ENCODE measurements at regions not wholly inside any gene's neighbourhood (a gene's known extent, or its start where the extent isn't known, plus 50 kb on each side); places are given as distances from the start of the nearest gene placed in this dataset.

DNA sequence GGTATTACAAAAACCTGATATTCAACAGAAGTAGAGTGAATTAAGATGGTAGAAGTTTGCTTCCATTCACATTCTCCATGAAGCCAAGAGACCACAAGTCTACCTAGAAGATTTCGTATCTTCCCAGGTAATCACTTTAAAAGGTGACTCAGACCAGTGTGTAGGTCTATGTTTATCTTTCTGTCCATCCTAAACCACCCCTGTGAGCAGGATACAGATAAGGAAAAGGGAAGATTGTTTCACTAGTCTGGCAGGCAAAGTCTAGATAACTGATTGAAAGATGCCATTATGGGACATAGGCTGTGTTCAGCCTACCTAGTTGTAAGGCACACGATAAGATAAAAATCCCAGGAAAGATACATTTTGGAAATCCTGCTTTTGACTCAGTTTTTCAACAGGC, 244.3 kb upstream of the NWD2 start:
- no peak for DNase-seq

DNA sequence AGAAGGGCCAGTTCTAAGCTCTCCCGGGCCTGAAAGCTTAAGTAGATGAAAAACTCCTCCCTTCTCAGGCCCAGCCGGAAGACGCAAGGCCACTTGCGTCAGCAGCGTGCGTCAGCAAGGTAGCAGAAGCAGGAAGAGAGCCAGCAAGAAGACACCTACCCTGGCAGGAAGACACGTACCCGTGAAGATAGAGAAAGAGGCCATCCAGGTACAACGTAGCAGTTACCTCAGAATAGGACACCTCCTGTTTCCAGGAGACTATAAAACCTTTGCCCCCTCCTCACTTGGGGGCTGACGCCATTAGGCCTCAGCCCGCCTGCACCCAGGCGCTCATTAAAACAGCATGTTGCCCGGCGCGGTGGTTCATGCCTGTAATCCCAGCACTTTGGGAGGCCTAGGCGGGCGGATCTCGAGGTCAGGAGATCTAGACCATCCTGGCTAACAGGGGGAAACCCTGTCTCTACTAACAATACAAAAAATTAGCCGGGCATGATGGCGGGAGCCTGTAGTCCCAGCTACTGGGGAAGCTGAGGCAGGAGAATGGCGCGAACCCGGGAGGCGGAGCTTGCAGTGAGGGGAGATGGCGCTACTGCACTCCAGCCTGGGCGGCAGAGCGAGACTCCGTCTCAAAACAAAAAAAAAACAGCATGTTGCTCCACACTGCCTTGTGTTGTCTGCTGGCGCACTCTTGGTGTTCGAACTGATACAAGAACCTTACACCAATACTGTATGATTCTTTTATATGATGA, 242.7 kb upstream of the NWD2 start:
- DNase-seq: no peak

DNA sequence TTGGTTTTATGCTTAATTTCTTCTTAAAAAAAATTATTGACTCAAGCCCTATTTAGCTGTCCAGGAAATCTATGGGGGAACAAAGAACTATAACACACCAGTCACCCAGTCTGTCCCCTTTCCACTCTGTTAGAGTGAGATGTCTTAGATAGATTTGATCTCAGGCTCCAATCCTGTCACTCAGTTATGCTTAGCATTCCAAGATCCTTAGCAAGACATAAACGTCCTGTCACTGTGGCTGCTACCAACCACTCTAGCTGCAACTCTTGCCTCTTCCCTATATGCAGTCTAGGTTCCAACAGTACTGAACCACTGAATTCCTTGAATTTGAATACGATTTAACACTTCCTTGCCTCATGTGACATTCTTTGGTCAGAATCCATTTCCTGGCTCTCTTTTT, 241.9 kb upstream of the NWD2 start:
- DNase-seq: no peak

DNA sequence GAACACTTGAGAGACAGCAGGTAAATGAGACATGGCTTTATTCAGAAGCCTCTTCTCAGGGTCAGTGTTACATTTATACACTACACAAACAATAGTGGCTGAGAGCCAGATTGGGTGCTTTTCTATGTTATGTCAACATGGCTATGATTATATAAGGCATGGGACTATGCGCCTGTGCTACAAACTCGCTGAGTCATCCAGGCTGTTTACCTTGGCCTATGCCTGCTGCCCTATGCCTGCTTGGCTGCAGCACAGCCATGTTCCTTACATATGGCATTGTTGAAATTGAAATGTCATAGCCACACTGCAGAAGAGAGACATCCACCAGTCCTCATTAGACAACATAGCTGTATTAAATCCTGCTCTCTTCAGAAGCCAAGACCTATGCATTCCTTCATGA, 236.3 kb upstream of the NWD2 start:
- DNase-seq: peak; percentile 1

DNA sequence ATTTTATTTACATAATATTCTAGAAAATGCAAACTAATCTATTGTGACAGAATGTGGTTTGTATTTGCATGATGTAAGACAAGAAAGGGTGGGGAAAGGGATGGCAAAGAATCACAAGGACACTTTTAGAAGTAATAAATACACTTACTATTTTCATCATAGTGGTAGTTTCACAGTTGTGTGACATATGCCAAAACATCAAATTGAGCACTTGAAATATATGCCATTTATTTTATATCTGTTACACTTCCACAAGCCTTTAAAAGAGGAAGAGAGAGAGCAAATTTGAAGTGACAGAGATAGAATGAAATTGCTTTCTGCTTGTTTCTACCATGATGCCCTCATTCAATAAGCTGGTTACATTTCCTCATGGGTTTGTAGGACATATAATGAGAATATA, 230.0 kb upstream of the NWD2 start:
- no peak for DNase-seq

DNA sequence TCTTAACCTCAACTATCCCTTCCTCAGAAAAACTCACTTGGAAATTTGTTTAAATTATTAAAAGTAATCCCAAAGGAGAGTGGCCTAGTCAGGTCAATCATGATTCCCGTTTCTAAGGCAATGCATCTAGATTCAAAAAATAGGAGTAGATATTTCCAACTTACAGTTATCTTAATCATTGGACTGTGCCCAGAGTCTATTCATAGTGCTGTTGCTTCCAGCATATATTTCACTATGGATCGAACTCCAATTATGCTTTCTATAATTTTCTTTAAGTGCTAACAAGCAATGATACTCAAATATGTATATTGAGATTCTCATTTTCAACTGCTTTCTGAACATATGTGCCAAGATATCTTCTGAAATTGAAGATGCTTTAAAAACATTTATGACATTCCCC, 229.2 kb upstream of the NWD2 start:
- DNase-seq: no peak

DNA sequence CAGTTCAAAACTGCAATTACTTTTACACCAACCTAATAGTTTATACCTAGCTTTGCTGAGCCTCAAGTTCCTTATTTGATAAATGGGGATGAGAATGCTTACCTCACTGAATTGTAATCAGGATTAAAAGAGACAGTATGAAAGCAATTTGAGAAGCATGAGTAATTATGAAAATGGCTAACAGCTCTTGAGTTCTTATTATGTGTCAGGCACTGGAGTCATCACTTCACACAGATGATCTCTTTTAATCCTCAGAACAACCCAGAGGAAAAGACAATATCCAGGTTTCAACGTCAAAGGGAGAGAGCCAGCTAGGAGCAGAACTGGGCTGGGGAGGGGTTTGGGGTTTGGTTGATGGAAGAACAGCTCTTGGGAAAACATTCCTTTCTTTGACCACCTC, 221.0 kb upstream of the NWD2 start:
- DNase-seq: no peak

DNA sequence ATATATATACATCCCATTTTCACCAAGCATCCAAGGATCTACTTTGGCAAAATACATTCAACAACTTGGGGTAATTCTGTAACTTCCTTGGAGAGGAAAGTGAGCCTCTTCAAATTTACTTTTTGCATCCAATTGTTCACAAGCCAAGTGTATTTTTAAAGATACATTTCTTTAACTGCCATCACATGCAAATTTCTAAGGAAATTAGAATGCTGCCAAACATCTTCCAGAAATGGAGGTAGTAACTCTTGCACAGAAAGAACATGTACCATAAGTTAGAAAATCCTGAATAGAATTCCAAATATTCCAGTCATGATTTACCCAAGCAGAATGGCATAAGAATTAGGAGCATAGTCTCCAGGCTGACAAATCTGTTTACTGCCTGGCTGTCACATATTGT, 220.5 kb upstream of the NWD2 start:
- no peak for DNase-seq

DNA sequence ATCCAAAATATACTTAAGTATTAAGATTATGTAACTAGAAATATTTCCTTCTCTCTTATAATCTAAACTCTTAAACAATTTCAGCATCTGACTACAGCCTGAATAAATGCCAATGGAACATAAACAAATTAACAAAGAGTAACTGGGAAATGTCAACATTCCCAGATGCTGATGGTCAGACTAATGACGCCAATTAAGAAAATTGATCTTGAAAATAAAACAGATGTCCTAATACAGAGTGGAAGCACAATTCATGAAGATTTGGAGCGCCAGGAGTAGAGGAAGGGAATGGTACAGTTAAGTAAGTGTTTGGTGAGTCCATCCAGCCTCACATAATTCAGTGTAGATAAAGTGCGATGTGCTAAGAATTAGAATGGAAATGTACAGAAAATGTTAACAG, 203.7 kb upstream of the NWD2 start:
- no peak for DNase-seq

DNA sequence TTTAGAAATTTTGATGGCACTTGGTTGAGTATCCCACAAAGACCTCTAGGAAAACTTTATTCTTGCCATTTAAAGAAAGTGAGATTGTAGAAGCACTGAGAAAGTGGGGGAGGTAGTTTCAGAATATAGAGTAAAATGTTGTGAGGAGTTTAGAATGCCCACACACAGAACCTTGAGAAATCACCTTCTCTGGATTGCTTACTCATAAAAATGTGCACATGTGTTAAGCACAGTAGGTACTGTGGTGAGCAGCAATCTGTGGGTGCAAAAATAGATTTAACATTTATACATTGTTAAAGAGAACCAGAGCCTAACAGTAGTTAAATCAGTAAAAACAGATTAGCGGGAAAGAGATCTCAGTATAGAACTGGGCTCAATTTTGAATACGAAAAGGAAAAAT, 201.2 kb upstream of the NWD2 start:
- no peak for DNase-seq

DNA sequence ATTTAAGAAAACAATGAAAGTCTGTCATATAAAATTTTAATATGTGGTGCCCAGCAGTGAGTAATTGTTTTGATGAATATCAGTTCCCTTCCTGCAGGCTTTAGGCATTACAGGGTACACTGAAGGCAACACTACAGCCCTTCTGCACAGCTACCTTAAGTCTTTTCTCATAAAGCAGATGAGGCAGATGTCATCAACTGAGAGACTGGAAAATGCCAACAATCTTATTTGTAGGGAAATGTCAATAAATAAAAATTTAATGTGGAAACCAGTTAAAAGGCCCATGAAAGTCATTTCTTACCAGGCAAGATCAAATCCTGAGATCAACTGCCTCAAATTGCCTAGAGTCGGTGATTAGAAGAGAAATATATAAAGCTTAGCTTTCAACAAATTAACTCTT, 193.4 kb upstream of the NWD2 start:
- DNase-seq: no peak

DNA sequence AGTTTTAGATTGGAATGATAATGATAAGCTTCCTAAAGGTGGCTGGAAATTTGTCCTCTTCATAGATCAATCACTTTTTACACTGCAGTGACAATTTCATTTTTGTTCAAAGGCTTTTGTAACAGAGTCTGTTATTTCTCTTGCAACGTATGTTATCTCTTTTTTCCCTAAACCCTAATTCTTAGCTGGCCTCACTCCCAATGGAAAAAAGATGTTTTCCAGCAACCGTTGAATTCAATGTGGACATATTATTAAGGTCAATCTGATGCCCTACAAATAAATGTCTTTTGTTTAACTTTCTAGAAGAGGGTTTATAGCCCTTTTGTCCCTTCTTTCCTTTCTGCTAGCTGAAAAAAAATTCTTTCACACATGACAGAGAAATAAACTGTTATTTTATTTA, 192.7 kb upstream of the NWD2 start:
- no peak for DNase-seq

DNA sequence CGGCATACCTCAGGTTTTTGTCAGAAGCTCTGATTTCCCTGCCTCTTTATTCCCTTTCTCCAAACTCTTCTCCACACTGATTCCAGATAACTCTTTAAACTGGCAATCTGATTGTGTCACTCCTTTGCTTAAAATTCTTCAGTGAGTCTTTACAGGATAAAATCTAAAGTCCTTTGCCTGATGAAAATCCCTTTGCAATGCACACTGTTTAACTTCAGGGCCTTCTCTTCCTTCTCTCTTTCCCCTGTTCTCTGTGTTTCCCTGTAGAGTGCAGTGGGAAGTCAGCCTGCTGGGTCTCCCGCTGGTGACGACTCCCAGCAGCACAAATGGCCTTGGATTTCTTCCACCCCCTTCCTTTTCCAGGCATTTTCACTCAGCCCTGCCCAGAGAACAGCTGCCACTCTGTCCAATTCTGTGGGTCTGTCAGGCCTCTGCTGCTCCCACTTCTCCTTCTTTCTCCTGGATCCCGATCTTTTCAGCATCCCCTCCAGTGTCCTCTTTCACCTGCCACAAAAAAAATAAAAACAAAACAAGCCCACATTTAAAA, 189.9 kb upstream of the NWD2 start:
- DNase-seq: peak; percentile 26

DNA sequence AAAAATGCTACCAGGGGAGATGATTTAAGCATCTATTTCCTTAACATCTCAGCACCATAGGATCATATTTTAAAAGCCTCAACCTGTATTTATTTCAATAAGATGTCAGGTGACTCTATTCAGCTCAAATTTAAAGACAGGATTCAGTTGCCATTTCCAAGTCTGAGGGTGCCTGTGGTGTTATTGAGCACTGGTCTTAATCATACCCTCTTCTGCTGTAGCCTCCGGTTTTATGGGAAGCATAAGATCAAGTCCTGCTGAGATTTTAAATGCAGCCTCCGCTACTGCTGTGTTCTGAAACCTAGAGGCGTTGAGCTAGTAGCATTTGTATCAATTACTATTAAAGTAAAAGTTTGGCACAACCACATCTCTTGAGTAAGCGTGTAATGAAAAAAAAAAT, 185.7 kb upstream of the NWD2 start:
- no peak for DNase-seq

DNA sequence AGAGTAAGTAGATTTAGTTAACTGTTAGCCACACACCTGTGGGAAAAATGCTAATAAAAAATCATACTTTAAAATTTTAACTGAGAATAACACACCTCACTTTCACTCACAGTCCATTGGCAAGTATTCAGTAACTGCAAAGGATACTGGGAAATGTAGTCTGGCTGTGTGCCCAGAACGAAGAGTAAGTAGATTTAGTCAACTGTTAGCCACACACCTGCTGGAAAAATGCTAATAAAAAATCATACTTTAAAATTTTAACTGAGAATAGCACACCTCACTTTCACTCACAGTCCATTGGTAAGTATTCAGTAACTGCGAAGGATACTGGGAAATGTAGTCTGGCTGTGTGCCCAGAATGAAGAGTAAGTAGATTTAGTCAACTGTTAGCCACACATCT, 178.4 kb upstream of the NWD2 start:
- DNase-seq: no peak

DNA sequence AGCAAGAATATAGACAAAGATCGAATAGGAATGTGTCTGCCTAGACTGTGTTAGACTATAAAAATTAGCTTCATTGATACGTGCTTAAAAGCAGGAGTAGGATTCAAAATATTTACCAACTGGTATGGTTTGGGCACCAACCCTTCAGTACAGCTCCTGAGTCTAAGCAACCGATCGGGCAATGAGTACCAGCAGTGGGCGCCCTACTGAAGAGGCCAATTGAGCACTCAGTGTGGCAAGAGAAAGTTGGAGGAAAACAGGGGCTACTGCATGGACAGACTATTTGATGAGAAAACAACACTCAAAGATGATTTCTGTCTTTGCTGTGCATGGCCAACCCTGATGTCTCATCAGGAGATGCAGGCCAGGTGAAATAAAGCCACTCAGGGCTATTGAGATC, 176.0 kb upstream of the NWD2 start:
- no peak for DNase-seq

DNA sequence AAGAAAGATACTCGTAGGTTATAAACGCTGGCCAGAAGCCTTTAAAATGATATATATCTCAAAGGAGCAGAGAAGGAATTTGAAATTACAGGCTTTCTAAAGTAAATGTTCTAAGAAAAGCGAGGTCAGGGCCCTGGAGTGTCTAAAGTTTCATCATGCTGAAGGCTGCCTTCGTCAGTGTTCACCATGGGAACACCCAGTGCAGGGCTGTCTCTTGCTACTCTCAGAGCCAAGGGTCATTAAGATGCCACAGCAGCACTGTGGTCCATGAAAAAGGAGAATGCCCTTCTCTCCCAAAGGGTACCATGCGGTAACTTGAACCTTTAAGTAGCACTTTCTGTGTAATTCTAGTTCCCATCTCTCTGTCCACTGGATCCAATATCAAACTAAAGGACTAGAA, 174.5 kb upstream of the NWD2 start:
- DNase-seq: no peak

DNA sequence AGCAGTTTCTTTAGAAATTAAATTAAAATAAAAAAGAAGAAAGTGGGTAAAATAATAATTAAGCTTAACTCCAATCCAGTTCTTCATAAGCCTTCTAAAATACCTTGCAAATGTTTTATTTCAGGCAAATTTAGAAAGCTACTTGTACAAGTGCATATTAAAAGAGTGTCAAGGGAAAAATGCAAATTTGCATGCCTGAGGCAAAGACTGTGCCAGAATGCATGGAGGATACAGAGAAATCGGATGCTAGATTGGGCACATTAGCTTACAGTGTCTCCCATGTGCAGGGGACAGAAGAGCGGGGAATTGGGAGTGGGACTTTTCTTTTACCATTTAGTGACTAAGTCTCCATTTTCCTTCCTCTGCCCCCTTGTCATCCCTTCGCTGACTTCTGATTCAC, 173.0 kb upstream of the NWD2 start:
- DNase-seq: no peak

DNA sequence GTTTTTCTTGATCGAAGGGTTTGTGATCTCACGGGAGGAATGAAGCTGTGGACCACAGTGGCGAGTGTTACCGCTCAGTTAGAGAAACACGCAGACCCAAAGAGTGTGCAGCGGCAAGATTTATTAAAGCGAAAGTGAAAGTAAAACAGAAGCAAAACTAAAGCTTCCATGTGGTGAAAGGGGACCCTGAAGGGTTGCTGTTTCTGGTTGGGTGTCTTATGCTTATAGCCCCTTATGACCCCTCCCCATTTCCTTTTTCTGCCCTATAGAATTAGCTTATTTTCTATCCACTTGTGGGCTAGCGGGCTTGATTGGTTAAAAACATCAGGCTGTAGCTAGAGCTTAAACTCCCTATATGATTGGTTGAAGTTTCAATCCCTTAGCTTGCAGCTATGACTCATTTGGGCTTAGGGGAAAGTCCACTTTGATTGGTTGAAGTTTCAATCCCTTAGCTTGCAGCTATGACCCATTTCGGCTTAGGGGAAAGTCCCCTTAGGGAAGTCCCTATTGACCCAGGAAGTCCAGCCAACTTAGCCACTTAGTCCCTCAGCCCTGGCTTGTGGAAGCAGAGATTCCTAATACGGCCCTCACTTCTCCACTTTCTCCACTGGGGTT, 171.2 kb upstream of the NWD2 start:
- no peak for DNase-seq

DNA sequence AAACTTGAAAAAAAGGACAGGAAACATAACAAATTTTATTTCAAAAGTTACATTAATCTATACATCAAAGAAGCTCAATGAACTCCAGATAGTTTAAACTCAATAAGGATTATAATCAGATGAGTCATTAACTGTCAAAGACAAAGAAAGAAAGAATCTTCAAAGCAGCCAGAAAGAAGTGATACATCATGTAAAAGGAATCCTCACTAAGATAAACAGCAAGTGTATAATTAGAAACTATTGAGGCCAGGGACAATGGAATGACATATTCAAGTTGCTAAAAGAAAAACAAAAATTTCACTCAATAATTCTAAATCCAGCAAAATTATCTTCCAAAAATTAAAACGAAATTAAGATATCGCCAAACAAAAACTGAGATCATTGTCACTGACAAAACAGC, 161.6 kb upstream of the NWD2 start:
- DNase-seq: no peak

DNA sequence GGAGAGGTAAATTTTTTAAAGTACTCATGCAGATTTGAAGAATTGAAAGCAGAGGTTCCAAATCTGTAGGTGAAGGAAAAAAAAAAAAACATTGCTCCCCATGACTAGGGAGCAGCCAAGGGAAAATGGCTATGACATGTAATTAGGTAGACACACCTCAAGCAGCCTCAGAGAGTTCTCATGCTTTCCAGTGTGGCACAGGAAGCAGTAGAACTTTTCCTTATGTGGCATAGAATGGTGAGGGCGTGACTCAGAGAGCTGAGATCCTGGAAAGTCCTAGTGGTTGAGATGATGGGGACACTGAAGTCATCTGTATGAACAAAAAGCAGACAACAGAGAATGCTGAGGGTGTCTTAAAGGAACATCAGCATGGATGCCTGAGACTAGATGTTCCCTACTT, 148.6 kb upstream of the NWD2 start:
- no peak for DNase-seq

DNA sequence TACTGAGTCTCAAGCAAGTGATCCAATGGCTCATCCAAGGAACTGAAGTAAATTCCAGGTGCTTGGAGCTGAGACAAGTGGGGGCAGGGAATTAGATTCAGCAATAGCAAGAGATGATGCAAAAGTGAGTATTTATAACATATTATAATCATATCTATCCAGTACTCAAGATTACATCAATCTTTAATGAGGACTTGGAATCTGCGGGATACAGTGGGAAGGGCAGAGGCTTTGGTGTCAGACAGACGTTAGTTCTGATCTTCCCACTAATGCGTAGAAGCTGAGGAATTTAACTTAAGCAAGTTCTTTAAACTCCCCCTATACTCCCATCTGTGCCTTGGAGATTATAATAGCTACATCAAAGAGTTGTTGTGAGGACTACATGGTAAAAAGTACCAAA, 143.4 kb upstream of the NWD2 start:
- DNase-seq: no peak

DNA sequence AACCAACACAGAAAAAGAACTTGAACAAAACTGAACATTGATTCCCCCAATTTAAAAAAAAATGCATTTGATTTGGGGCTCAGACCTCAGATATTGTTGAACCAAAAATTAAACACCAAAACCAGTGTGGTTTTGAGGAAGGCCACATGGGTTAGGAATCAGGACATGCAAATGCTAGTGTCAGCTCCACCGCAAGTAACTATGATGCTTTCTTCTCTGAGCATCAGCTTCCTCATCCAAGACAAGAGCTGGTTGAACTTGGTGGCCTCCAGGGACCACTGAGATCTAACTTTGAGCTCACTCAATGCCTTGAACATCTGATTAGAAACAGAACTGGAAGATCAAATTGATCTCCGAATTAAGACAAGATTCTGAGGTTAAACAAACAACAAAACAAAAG, 142.9 kb upstream of the NWD2 start:
- no peak for DNase-seq

DNA sequence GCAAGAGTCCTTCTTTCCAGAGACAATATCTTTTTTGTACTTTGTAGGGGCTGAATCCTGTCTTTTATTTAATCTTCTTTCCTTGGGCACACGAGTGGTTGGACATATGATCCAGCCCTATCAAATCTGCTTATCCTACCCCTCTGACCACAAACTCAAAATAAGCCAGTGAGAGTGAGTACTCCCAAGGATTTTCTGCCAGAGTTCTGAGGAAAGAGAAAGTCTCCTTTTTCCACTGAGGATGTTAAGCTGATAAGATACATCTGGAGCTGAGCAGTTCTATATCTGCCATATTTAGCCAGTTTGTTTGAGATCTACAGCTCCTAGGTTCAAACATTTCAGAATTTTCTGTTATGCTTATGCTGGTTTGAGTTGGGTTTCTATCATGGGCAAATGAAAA, 134.8 kb upstream of the NWD2 start:
- DNase-seq: no peak

DNA sequence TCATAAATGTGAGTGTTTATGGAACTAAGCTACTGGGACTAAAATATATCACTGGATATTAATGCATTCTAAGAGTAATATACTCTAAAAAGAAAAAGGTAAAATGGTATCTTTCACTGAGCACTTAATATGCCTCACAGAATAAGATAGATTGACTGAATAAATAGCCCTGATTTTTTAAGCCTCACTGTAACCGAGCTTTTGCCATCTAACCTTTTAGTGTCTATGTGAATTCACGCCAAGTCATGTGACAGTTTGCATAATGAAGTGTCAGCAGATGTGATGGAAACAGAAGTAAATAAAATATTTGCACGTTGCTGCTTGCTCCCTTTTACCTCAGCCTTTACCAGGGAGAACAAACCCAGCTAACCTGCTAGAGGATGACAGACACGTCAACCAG, 119.7 kb upstream of the NWD2 start:
- DNase-seq: no peak
